ENCODE measurements at regions not wholly inside any gene's neighbourhood (a gene's known extent, or its start where the extent isn't known, plus 50 kb on each side); places are given as distances from the start of the nearest gene placed in this dataset.

- H3K4me2 ChIP-seq (ENCODE audit: low read length): no peak overlapping the region
- TF ChIP-seq CTCF (conservative IDR thresholded peaks at IDR 0.05; ENCODE audit: low read length) (no peak), EZH2phosphoT487 (IDR thresholded peaks at IDR 0.05; ENCODE audit: borderline replicate concordance, low read depth, low read length) (no peak)
- no peak overlapping the region for H3K27ac ChIP-seq (ENCODE audit: low read depth, low read length, poor library complexity, severe bottlenecking)
- H3K9me2 ChIP-seq (ENCODE audit: insufficient read depth, low read length): no peaks in the 10 kb centered on the region
- ChIA-PET POLR2A (no interaction called here), CTCF (ENCODE audit: unreplicated experiment) (no interaction called here)
- no peak overlapping the region for H2AFZ ChIP-seq (ENCODE audit: low read length)
- intact Hi-C loops (cut with micrococcal nuclease; ENCODE audit: unreplicated experiment): no loop called here
- H3K79me2 ChIP-seq (ENCODE audit: insufficient read depth, low read depth, low read length): no peaks in the 10 kb centered on the region
- H3K4me3 ChIP-seq (ENCODE audit: low read depth, low read length, poor library complexity, severe bottlenecking): no peak overlapping the region
- BruUV-seq (replicated peaks): no TSS peak
- no peaks in the 10 kb centered on the region for H3K36me3 ChIP-seq (ENCODE audit: insufficient read depth, low read length)
- H3K4me1 ChIP-seq (ENCODE audit: insufficient read depth, low read length, poor library complexity, severe bottlenecking): no peaks in the 10 kb centered on the region
- H4K20me1 ChIP-seq (ENCODE audit: insufficient read depth, low read length): no peaks in the 10 kb centered on the region
- no peak for DNase-seq (ENCODE audit: low spot score)
- no peaks in the 10 kb centered on the region for H3K9me3 ChIP-seq (ENCODE audit: low read length)
Observed at GRCh38 chr11:32508780-32509179, 73.4 kb upstream of the WT1 start.

- TF ChIP-seq EZH2phosphoT487 (IDR thresholded peaks at IDR 0.05; ENCODE audit: borderline replicate concordance, low read depth, low read length): no peak
- TF ChIP-seq CTCF (conservative IDR thresholded peaks at IDR 0.05; ENCODE audit: low read length): no peak
- Histone ChIP-seq H4K20me1 (ENCODE audit: insufficient read depth, low read length) (no peaks in the 10 kb centered on the region), H3K4me1 (ENCODE audit: insufficient read depth, low read length, poor library complexity, severe bottlenecking) (no peaks in the 10 kb centered on the region), H3K36me3 (ENCODE audit: insufficient read depth, low read length) (no peaks in the 10 kb centered on the region), H3K27ac (ENCODE audit: low read depth, low read length, poor library complexity, severe bottlenecking) (no peak overlapping the region), H3K9me3 (ENCODE audit: low read length) (no peaks in the 10 kb centered on the region), H3K4me3 (ENCODE audit: low read depth, low read length, poor library complexity, severe bottlenecking) (no peak overlapping the region), H3K9me2 (ENCODE audit: insufficient read depth, low read length) (no peaks in the 10 kb centered on the region), H3K79me2 (ENCODE audit: insufficient read depth, low read depth, low read length) (no peaks in the 10 kb centered on the region), H2AFZ (ENCODE audit: low read length) (no peak overlapping the region), H3K4me2 (ENCODE audit: low read length) (no peak overlapping the region)
- intact Hi-C loops (cut with micrococcal nuclease; ENCODE audit: unreplicated experiment): no loop called here
- no peak for DNase-seq (ENCODE audit: low spot score)
- POLR2A ChIA-PET: interaction anchor here (0.6 to 1.0 kb wide), 3 partner anchors 39 to 438 kb away, joined by 3 to 6 read pairs (median 3); no protein-coding TSS in a partner anchor
- CTCF ChIA-PET (ENCODE audit: unreplicated experiment): no interaction called here
- no TSS peak for BruUV-seq (replicated peaks)
Observed at GRCh38 chr11:32500001-32500400, 64.7 kb upstream of the WT1 start.

- no peak overlapping the region for H3K4me2 ChIP-seq (ENCODE audit: low read length)
- CTCF ChIA-PET (ENCODE audit: unreplicated experiment): no interaction called here
- DNase-seq (ENCODE audit: low spot score): no peak
- H3K27ac ChIP-seq (ENCODE audit: low read depth, low read length, poor library complexity, severe bottlenecking): no peak overlapping the region
- no peaks in the 10 kb centered on the region for H3K36me3 ChIP-seq (ENCODE audit: insufficient read depth, low read length)
- no TSS peak for BruUV-seq (replicated peaks)
- POLR2A ChIA-PET: no interaction called here
- H4K20me1 ChIP-seq (ENCODE audit: insufficient read depth, low read length): no peaks in the 10 kb centered on the region
- intact Hi-C loops (cut with micrococcal nuclease; ENCODE audit: unreplicated experiment): no loop called here
- no peaks in the 10 kb centered on the region for H3K9me3 ChIP-seq (ENCODE audit: low read length)
- no peak overlapping the region for H3K4me3 ChIP-seq (ENCODE audit: low read depth, low read length, poor library complexity, severe bottlenecking)
- H2AFZ ChIP-seq (ENCODE audit: low read length): no peak overlapping the region
- H3K9me2 ChIP-seq (ENCODE audit: insufficient read depth, low read length): no peaks in the 10 kb centered on the region
- no peaks in the 10 kb centered on the region for H3K4me1 ChIP-seq (ENCODE audit: insufficient read depth, low read length, poor library complexity, severe bottlenecking)
- H3K79me2 ChIP-seq (ENCODE audit: insufficient read depth, low read depth, low read length): no peaks in the 10 kb centered on the region
- TF ChIP-seq EZH2phosphoT487 (IDR thresholded peaks at IDR 0.05; ENCODE audit: borderline replicate concordance, low read depth, low read length) (no peak), CTCF (conservative IDR thresholded peaks at IDR 0.05; ENCODE audit: low read length) (no peak)
Observed at GRCh38 chr11:32497951-32498350, 62.6 kb upstream of the WT1 start.

All from OCI-LY7 (cell line).